ENCODE measurements at regions not wholly inside any gene's neighbourhood (a gene's known extent, or its start where the extent isn't known, plus 50 kb on each side); places are given as distances from the start of the nearest gene placed in this dataset.

GRCh38 chr7:124263232-124263827 is 230.5 kb upstream of the TMEM229A start:
- no peaks in the 10 kb centered on the region for H3K9me3 Mint-ChIP-seq

DNA sequence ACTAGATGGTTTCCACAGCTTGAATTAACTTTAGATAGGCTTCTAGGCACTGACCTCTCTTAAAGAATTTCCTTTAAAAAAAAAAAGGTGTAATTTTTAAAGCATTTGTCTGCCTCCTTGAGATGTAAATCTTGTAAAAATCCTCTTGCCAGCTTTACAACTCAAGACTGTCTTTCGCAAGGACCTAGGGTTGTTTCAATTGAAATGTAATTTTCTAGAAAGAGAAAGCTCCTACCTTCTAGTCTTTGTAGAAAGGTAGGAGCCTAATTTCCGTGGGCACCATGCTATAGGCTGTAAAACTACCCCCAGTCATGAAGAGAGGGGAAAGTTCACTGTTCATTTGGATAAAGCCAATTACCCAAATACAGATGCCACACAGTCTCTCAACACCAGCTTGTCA is 228.8 kb upstream of the TMEM229A start:
- Mint-ChIP-seq H3K36me3 (no peaks in the 10 kb centered on the region), H3K27me3 (ENCODE audit: low read depth) (peaks cover 11% of the 10 kb centered on the region), H3K27ac (no peak overlapping the region), H3K4me1 (peaks cover 40% of the 10 kb centered on the region), H3K9me3 (no peaks in the 10 kb centered on the region), H3K4me3 (no peak overlapping the region)
- TF ChIP-seq MAX (CRISPR knock-in tag; IDR thresholded peaks at IDR 0.05), result no peak
- no peak for TF ChIP-seq NR3C1 (CRISPR knock-in tag; conservative IDR thresholded peaks at IDR 0.05; ENCODE audit: low read depth)
- no peak for TF ChIP-seq CREM (CRISPR knock-in tag; IDR thresholded peaks at IDR 0.05)
- no peak for TF ChIP-seq ETV6 (CRISPR knock-in tag; IDR thresholded peaks at IDR 0.05)
- TF ChIP-seq RELA (CRISPR knock-in tag; IDR thresholded peaks at IDR 0.05; ENCODE audit: borderline replicate concordance), result no peak
- no peak for TF ChIP-seq AR (CRISPR knock-in tag; IDR thresholded peaks at IDR 0.05)
- no peak for TF ChIP-seq FOXP4 (CRISPR knock-in tag; IDR thresholded peaks at IDR 0.05)
- no peak for TF ChIP-seq SMAD4 (CRISPR knock-in tag; IDR thresholded peaks at IDR 0.05)
- no peak for TF ChIP-seq ATF1 (CRISPR knock-in tag; IDR thresholded peaks at IDR 0.05)
- TF ChIP-seq, protein P1, sequence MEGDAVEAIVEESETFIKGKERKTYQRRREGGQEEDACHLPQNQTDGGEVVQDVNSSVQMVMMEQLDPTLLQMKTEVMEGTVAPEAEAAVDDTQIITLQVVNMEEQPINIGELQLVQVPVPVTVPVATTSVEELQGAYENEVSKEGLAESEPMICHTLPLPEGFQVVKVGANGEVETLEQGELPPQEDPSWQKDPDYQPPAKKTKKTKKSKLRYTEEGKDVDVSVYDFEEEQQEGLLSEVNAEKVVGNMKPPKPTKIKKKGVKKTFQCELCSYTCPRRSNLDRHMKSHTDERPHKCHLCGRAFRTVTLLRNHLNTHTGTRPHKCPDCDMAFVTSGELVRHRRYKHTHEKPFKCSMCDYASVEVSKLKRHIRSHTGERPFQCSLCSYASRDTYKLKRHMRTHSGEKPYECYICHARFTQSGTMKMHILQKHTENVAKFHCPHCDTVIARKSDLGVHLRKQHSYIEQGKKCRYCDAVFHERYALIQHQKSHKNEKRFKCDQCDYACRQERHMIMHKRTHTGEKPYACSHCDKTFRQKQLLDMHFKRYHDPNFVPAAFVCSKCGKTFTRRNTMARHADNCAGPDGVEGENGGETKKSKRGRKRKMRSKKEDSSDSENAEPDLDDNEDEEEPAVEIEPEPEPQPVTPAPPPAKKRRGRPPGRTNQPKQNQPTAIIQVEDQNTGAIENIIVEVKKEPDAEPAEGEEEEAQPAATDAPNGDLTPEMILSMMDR (IDR thresholded peaks at IDR 0.05), result no peak
- no peak for TF ChIP-seq ZNF317 (CRISPR knock-in tag; IDR thresholded peaks at IDR 0.05; ENCODE audit: borderline replicate concordance, low read depth)
- TF ChIP-seq ZNF423 (CRISPR knock-in tag; IDR thresholded peaks at IDR 0.05), result no peak
- TF ChIP-seq ATF2 (CRISPR knock-in tag; IDR thresholded peaks at IDR 0.05; ENCODE audit: borderline replicate concordance, low read depth), result no peak
- ChIA-PET POLR2A (interaction anchor here (0.8 kb wide), 1 partner anchor 504 kb away, joined by 3 read pairs; the partner anchor contains the start of gene GPR37), CTCF (interaction anchor here (0.6 to 1.1 kb wide), 3 partner anchors 14 to 764 kb away, joined by 3 to 5 read pairs (median 4); partner anchors contain the start of gene GPR37)
- ATAC-seq (peak; percentile 49), DNase-seq (ENCODE audit: low spot score) (no peak)

More at GRCh38 chr7:124263232-124263827, 230.5 kb upstream of the TMEM229A start:
- peak; percentile 86 for ATAC-seq
- H3K27ac Mint-ChIP-seq, result no peak overlapping the region
- peak; percentile 89 for TF ChIP-seq GABPB1 (CRISPR knock-in tag; IDR thresholded peaks at IDR 0.05)
- TF ChIP-seq NFYB (CRISPR knock-in tag; conservative IDR thresholded peaks at IDR 0.05; ENCODE audit: low read depth), result no peak
- ChIA-PET CTCF (interaction anchor here (0.9 to 1.4 kb wide), 2 partner anchors 12 to 39 kb away, joined by 3 to 13 read pairs; no protein-coding TSS in a partner anchor), POLR2A (no interaction called here)
- DNase-seq (ENCODE audit: low spot score), result peak; percentile 69
- peaks cover 11% of the 10 kb centered on the region for H3K27me3 Mint-ChIP-seq (ENCODE audit: low read depth)
- H3K4me1 Mint-ChIP-seq, result peaks cover 40% of the 10 kb centered on the region
- H3K36me3 Mint-ChIP-seq, result no peaks in the 10 kb centered on the region
- no peak overlapping the region for H3K4me3 Mint-ChIP-seq

Measured in WTC11 (cell line).